Esophagus (tissue), 2 donors: ENCODE measurements at regions not wholly inside any gene's neighbourhood (a gene's known extent, or its start where the extent isn't known, plus 50 kb on each side); places are given as distances from the start of the nearest gene placed in this dataset.

Experiments used
- H3K27ac ChIP-seq, 2 donors: one replicate each; pipeline ENCODE4 v1.5.1; 2013; ENCODE audit warnings: low read depth in 2 of 2, mild to moderate bottlenecking in 2 of 2, inconsistent platforms in 1 of 2, low read length in 1 of 2, moderate library complexity in 1 of 2
- H3K27me3 ChIP-seq, 2 donors: one replicate each; pipeline ENCODE4 v1.6.1; 2013; ENCODE audit warnings: low read length in 2 of 2, control low read depth in 1 of 2, mild to moderate bottlenecking in 1 of 2; ENCODE audit not compliant: insufficient read depth in 2 of 2, control insufficient read depth in 1 of 2
- H3K36me3 ChIP-seq, 2 donors: one replicate each; pipeline ENCODE4 v1.6.1; 2013; ENCODE audit warnings: low read length in 1 of 2; ENCODE audit not compliant: control insufficient read depth in 2 of 2, insufficient read depth in 2 of 2
- H3K4me1 ChIP-seq, 2 donors: one replicate each; pipeline ENCODE4 v1.6.1; 2013; ENCODE audit warnings: low read length in 1 of 2; ENCODE audit not compliant: control insufficient read depth in 2 of 2, insufficient read depth in 2 of 2
- H3K4me3 ChIP-seq, 2 donors: one replicate each; pipeline ENCODE4 v1.5.1; 2013; ENCODE audit warnings: low read length in 2 of 2, mild to moderate bottlenecking in 2 of 2, low read depth in 1 of 2, moderate library complexity in 1 of 2
- H3K9me3 ChIP-seq, 2 donors: one replicate each; pipeline ENCODE4 v1.6.1; 2013; ENCODE audit warnings: mild to moderate bottlenecking in 2 of 2, low read depth in 1 of 2, low read length in 1 of 2, moderate library complexity in 1 of 2; ENCODE audit not compliant: control insufficient read depth in 2 of 2, insufficient read depth in 1 of 2
- WGBS, 2 donors: extraction: QIAGEN DNeasy Blood & Tissue Kit; methylation state at CpG; one replicate each; pipeline ENCODE4 v1.1.7; 2013; 5-methylcytosine and 5-hydroxymethylcytosine counted together
- donor health status: healthy with polysubstance abuse.
- donor health status: Bipolar disorder and iron deficiency.

- Histone ChIP-seq H3K4me1 (peaks cover 4 to 9% of the 10 kb centered on the region in 2 donors), H3K9me3 (no peaks in the 10 kb centered on the region), H3K27ac (peak overlapping the region; percentile 81 to 82), H3K4me3 (no peak overlapping the region), H3K36me3 (no peaks in the 10 kb centered on the region), H3K27me3 (no peaks in the 10 kb centered on the region)
- WGBS, 2 donors = 51 to 61% methylated on average over 1 of the region's 1 CpG
Observed at GRCh38 chr15:62895905-62896316, 146.6 kb upstream of the TPM1 start.

GRCh38 chr15:62896380-62896866, 146.1 kb upstream of the TPM1 start:
- H3K9me3 ChIP-seq = no peaks in the 10 kb centered on the region
- H3K4me1 ChIP-seq = peaks cover 4 to 9% of the 10 kb centered on the region in 2 donors
- peak overlapping the region; percentile 81 to 82 for H3K27ac ChIP-seq
- H3K4me3 ChIP-seq = peak overlapping the region in 1 of 2 donors; percentile 1
- H3K27me3 ChIP-seq = no peaks in the 10 kb centered on the region
- 68 to 76% methylated on average over 3 of the region's 3 CpGs for WGBS, 2 donors
- H3K36me3 ChIP-seq = no peaks in the 10 kb centered on the region

GRCh38 chr15:62896969-62897486, 145.5 kb upstream of the TPM1 start:
- no peaks in the 10 kb centered on the region for H3K27me3 ChIP-seq
- peak overlapping the region; percentile 49 to 59 for H3K27ac ChIP-seq
- H3K9me3 ChIP-seq = no peaks in the 10 kb centered on the region
- H3K36me3 ChIP-seq = no peaks in the 10 kb centered on the region
- H3K4me3 ChIP-seq = peak overlapping the region in 1 of 2 donors; percentile 1
- peaks cover 4 to 9% of the 10 kb centered on the region in 2 donors for H3K4me1 ChIP-seq
- 22 to 30% methylated on average over 19 of the region's 19 CpGs for WGBS, 2 donors

DNA sequence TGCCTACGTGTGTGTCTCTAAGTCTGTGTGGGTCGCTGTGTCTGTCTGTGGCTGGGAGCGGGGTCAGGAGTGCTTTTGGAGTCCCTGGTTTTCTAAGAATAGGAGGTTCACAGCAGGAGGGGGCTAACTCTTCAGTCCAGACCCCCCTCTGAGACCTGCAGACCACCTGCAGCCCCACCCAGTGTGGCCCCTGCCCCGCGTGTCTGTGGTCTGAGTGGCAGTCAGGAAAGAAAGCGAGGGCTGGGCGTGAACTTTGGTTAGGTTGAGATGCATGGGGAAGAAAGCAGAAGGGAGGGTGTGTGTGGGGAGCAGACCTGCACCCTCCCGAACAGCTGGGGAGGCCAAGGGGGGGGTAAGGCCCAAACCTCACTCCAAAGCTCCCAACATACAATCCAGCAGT, 144.9 kb upstream of the TPM1 start:
- no peak overlapping the region for H3K4me3 ChIP-seq

DNA sequence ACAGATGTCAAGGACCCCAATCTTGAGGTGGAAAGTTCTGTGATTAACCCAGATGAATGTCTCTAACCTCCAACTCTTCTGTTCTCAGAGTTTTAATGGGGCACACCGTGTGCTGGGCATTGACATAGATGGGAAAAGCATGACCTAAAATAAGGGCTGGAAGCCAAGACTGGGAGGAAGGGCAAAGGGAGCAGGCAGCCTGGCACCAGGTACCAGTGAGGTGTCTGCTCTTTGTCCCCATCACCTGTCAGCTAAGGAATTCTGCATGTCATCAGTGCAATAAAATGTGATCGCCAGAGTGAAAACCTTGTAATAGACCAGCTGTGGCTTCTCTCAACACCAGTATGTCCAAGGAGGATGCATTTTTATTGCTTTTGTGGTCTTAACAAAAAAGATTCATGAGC, 143.5 kb upstream of the TPM1 start:
- H3K4me3 ChIP-seq = no peak overlapping the region
- peak overlapping the region in 1 of 2 donors; percentile 68 for H3K27ac ChIP-seq
- 52 to 62% methylated on average over 2 of the region's 2 CpGs for WGBS, 2 donors
- H3K4me1 ChIP-seq = peaks cover 4 to 9% of the 10 kb centered on the region in 2 donors
- H3K36me3 ChIP-seq = no peaks in the 10 kb centered on the region
- H3K27me3 ChIP-seq = no peaks in the 10 kb centered on the region
- H3K9me3 ChIP-seq = no peaks in the 10 kb centered on the region

More for the DNA sequence above, 144.9 kb upstream of the TPM1 start:
- no peaks in the 10 kb centered on the region for H3K9me3 ChIP-seq
- WGBS, 2 donors = 65 to 71% methylated on average over 8 of the region's 8 CpGs
- no peaks in the 10 kb centered on the region for H3K36me3 ChIP-seq
- H3K4me1 ChIP-seq = peaks cover 4 to 9% of the 10 kb centered on the region in 2 donors
- peak overlapping the region; percentile 36 to 77 for H3K27ac ChIP-seq
- no peaks in the 10 kb centered on the region for H3K27me3 ChIP-seq

- peak overlapping the region in 1 of 2 donors; percentile 77 for H3K27ac ChIP-seq
- peaks cover 4 to 7% of the 10 kb centered on the region in 2 donors for H3K4me1 ChIP-seq
- no peak overlapping the region for H3K4me3 ChIP-seq
- 79% methylated on average over 11 of the region's 11 CpGs for WGBS, 2 donors
- H3K36me3 ChIP-seq = no peaks in the 10 kb centered on the region
- no peaks in the 10 kb centered on the region for H3K9me3 ChIP-seq
- no peaks in the 10 kb centered on the region for H3K27me3 ChIP-seq
Observed at GRCh38 chr15:62900071-62900802, 142.3 kb upstream of the TPM1 start.

- Histone ChIP-seq H3K4me3 (no peak overlapping the region), H3K27me3 (no peaks in the 10 kb centered on the region), H3K27ac (peak overlapping the region in 1 of 2 donors; percentile 77), H3K36me3 (no peaks in the 10 kb centered on the region), H3K9me3 (no peaks in the 10 kb centered on the region), H3K4me1 (peaks cover 4 to 7% of the 10 kb centered on the region in 2 donors)
- WGBS, 2 donors = 79 to 87% methylated on average over 13 to 14 of the region's 14 CpGs
Observed at GRCh38 chr15:62901087-62901486, 141.5 kb upstream of the TPM1 start.

DNA sequence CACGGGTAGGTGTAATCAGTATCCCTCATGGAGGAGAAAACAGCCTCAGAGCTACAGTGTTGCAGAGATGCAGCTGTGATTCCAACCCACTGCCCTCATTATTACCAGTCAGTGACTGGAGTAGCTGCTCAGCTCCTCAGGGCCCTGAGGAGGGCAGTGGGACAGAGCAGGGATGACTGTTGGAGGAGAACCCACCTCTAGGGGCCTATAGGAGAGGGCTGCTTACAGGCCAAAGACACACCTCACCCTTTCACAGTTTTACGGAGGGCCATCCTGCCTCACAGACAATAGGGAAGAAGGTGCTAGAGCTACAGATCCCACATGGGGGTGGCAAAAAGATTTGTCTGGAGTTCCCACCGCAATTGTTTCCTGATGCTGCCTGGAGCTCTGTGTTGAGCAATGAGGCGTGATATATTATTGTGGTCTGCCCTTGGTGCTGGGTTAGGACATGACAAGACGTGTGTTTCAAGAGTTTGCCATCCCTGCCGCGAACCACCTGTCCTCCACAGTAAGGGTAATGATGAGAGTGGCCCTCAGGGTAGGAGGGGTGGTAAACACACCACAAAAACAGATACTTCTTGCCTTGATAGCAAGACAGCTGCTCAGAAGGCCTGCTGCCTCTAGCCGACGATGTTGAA, 140.5 kb upstream of the TPM1 start:
- H3K27me3 ChIP-seq = no peaks in the 10 kb centered on the region
- no peak overlapping the region for H3K27ac ChIP-seq
- 70 to 79% methylated on average over 9 of the region's 9 CpGs for WGBS, 2 donors

DNA sequence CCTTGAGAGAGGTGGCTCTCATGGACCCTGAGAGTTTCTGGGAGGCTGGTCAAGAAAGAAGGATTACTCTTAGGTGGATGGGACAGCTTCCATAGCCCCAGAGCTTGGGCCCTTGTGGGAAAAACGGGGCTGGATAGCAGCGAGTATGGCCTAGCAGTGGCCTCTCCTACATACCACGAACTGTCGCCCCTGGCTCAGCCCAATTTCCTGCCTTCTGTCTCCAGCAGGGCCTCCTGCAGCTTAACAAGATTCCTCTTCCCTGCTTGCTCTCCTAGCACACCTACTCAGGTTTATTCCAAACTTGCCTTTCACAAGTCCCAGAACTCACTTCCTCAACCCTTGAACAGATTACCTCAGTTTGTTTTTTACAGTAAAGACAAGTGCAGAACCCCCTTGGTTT, 139.7 kb upstream of the TPM1 start:
- WGBS, 2 donors = 91 to 92% methylated on average over 4 of the region's 4 CpGs

More for the DNA sequence above, 140.5 kb upstream of the TPM1 start:
- no peak overlapping the region for H3K4me3 ChIP-seq
- H3K9me3 ChIP-seq = no peaks in the 10 kb centered on the region
- H3K4me1 ChIP-seq = peaks cover 0 to 3% of the 10 kb centered on the region in 2 donors
- H3K36me3 ChIP-seq = no peaks in the 10 kb centered on the region

More for the DNA sequence above, 139.7 kb upstream of the TPM1 start:
- Histone ChIP-seq H3K27ac (no peak overlapping the region), H3K27me3 (no peaks in the 10 kb centered on the region), H3K36me3 (no peaks in the 10 kb centered on the region), H3K4me1 (peaks cover 0 to under 1% of the 10 kb centered on the region in 2 donors), H3K9me3 (no peaks in the 10 kb centered on the region), H3K4me3 (no peak overlapping the region)
